ENCODE measurements at regions not wholly inside any gene's neighbourhood (a gene's known extent, or its start where the extent isn't known, plus 50 kb on each side); places are given as distances from the start of the nearest gene placed in this dataset.

GRCh38 chr5:84729326-84729725 is 344.6 kb upstream of the EDIL3 start:
- no peak for TF ChIP-seq POLR2AphosphoS5 (IDR thresholded peaks at IDR 0.05; ENCODE audit: low read length)
- no peak for TF ChIP-seq ATF3 (IDR thresholded peaks at IDR 0.05; ENCODE audit: borderline replicate concordance, extremely low read depth, low read depth, low read length)
- TF ChIP-seq POLR2AphosphoS2 (IDR thresholded peaks at IDR 0.05; ENCODE audit: low read depth, low read length) = no peak
- no peak for TF ChIP-seq BHLHE40 (IDR thresholded peaks at IDR 0.05; ENCODE audit: borderline replicate concordance in 1 of 2, low read depth in 2 of 2, low read length in 1 of 2)
- TF ChIP-seq ZBTB33 (IDR thresholded peaks at IDR 0.05) = no peak
- no peak for TF ChIP-seq REST (IDR thresholded peaks at IDR 0.05; ENCODE audit: low read depth, low read length)
- TF ChIP-seq TBL1XR1 (IDR thresholded peaks at IDR 0.05; ENCODE audit: low read depth, low read length) = no peak
- TF ChIP-seq EZH2 (IDR thresholded peaks at IDR 0.05; ENCODE audit: borderline replicate concordance, control insufficient read depth, low read depth, low read length) = no peak
- no peak for TF ChIP-seq BMI1 (IDR thresholded peaks at IDR 0.05; ENCODE audit: borderline replicate concordance)
- no peak for TF ChIP-seq TAF1 (IDR thresholded peaks at IDR 0.05; ENCODE audit: borderline replicate concordance, low read depth, low read length)
- TF ChIP-seq RELA (IDR thresholded peaks at IDR 0.05; ENCODE audit: borderline replicate concordance, partially characterized antibody) = no peak
- TF ChIP-seq TARDBP (IDR thresholded peaks at IDR 0.05; ENCODE audit: borderline replicate concordance) = no peak
- TF ChIP-seq CTCF (IDR thresholded peaks at IDR 0.05 in 2 of 3, conservative IDR thresholded peaks at IDR 0.05 in 1 of 3; ENCODE audit: control insufficient read depth in 2 of 3, extremely low read depth in 1 of 3, insufficient read depth in 1 of 3, low read depth in 3 of 3, low read length in 3 of 3) = no peak
- TF ChIP-seq RCOR1 (conservative IDR thresholded peaks at IDR 0.05; ENCODE audit: low read depth, low read length) = no peak
